Endothelial cell of umbilical vein (primary cell): ENCODE measurements at regions not wholly inside any gene's neighbourhood (a gene's known extent, or its start where the extent isn't known, plus 50 kb on each side); places are given as distances from the start of the nearest gene placed in this dataset.

ENCODE experiments used
- BruUV-seq: library from RNA; stranded (reverse); fragments of 400-500 nt; replicated peaks from 2 replicates; lab custom pipeline; 2021; lab: Mats Ljungman, UMichigan
- CTCF ChIA-PET: fragments of 300-600, 350-600 bp; sonication (Branson Sonifier 250); formaldehyde crosslinking; loops from one replicate; lab custom pipeline; 2021; ENCODE audit warnings: antibody characterized with exemption, inconsistent platforms; lab: Charles Lee
- POLR2A ChIA-PET: fragments of 300-600, 350-600 bp; sonication (Branson Sonifier 250); formaldehyde crosslinking; loops from one replicate; lab custom pipeline; 2021; ENCODE audit warnings: antibody characterized with exemption, inconsistent platforms; lab: Charles Lee
- DNase-seq: peaks from one replicate; pipeline ENCODE4 v3.0.0-alpha.2; 2011; ENCODE audit warnings: low read depth, low spot score
- FAIRE-seq: peaks from 2 replicates; lab custom pipeline; 2011; peaks lifted over from hg19 to GRCh38; lab: Jason Lieb, UNC
- H2AFZ ChIP-seq: 2 replicates; pipeline ENCODE4 v1.6.0; 2012; ENCODE audit warnings: low read depth, low read length, control low read depth, inconsistent platforms
- H3K27ac ChIP-seq: 2 replicates; pipeline ENCODE4 v1.5.1; 2011; ENCODE audit warnings: low read depth, mild to moderate bottlenecking, control low read depth, low read length, moderate library complexity; ENCODE audit not compliant: insufficient read depth
- H3K27me3 ChIP-seq, 2 experiments: 2 replicates each; pipeline versions ENCODE4 v1.6.0 to v1.6.1; 2011; ENCODE audit warnings: low read length in 2 of 2, mixed read lengths in 1 of 2; ENCODE audit not compliant: control insufficient read depth in 2 of 2, insufficient read depth in 2 of 2
- H3K36me3 ChIP-seq, 2 experiments: 2 replicates in 1 of 2; 3 replicates in 1 of 2; pipeline ENCODE4 v1.5.1; 2011; ENCODE audit warnings: low read length in 2 of 2, mild to moderate bottlenecking in 1 of 2, moderate library complexity in 1 of 2; ENCODE audit not compliant: control insufficient read depth in 2 of 2, insufficient read depth in 2 of 2; ENCODE audit errors: extremely low read depth in 1 of 2
- H3K4me1 ChIP-seq: 3 replicates; pipeline ENCODE4 v1.5.1; 2011; ENCODE audit warnings: mild to moderate bottlenecking, low read length; ENCODE audit not compliant: control insufficient read depth, insufficient read depth; ENCODE audit errors: extremely low read depth
- H3K4me2 ChIP-seq: 2 replicates; pipeline ENCODE4 v1.6.1; 2011; ENCODE audit warnings: low read length, control low read depth, mixed read lengths; ENCODE audit not compliant: insufficient read depth
- H3K4me3 ChIP-seq, 3 experiments: fragments of 200-600 bp in 1 of 3; sonication (generic), shearing (Covaris generic) in 1 of 3; replicated peaks in 1 of 3; 2 replicates each; pipeline ENCODE4 v1.5.1; 2011 to 2016; ENCODE audit warnings: control low read depth in 3 of 3, low read length in 3 of 3, mild to moderate bottlenecking in 2 of 3, inconsistent platforms in 1 of 3, low read depth in 1 of 3, moderate library complexity in 1 of 3; ENCODE audit not compliant: insufficient read depth in 1 of 3
- H3K79me2 ChIP-seq: 2 replicates; pipeline ENCODE4 v1.6.0; 2012; ENCODE audit warnings: low read length, inconsistent platforms; ENCODE audit not compliant: control insufficient read depth, insufficient read depth
- H3K9ac ChIP-seq: replicated peaks from 2 replicates; pipeline ENCODE3; 2011; ENCODE audit warnings: low read length, control low read depth; ENCODE audit not compliant: insufficient read depth; ENCODE audit errors: extremely low read depth
- H3K9me1 ChIP-seq: replicated peaks from 3 replicates; pipeline ENCODE4 v1.6.0; 2011; ENCODE audit warnings: mild to moderate bottlenecking, low read length; ENCODE audit not compliant: control insufficient read depth, insufficient read depth; ENCODE audit errors: extremely low read depth
- H3K9me3 ChIP-seq: replicated peaks from 2 replicates; pipeline ENCODE4 v1.5.1; 2012; ENCODE audit warnings: low read length, inconsistent platforms; ENCODE audit not compliant: control insufficient read depth, insufficient read depth
- H4K20me1 ChIP-seq: replicated peaks from 2 replicates; pipeline ENCODE3; 2011; ENCODE audit warnings: mild to moderate bottlenecking, low read length; ENCODE audit not compliant: control insufficient read depth, insufficient read depth; ENCODE audit errors: extremely low read depth
- EZH2 ChIP-seq: IDR thresholded peaks from 2 replicates; pipeline ENCODE4 v1.6.1; 2012; ENCODE audit warnings: borderline replicate concordance, low read depth, mild to moderate bottlenecking, moderate library complexity, low read length, inconsistent platforms; ENCODE audit not compliant: severe bottlenecking
- FOS ChIP-seq: IDR thresholded peaks from 2 replicates; pipeline ENCODE4 v1.6.1; 2011; ENCODE audit warnings: mild to moderate bottlenecking, low read length, moderate library complexity, borderline replicate concordance; ENCODE audit not compliant: insufficient read depth
- GATA2 ChIP-seq: IDR thresholded peaks from 2 replicates; pipeline ENCODE4 v1.7.0; 2011; ENCODE audit warnings: low read depth, mild to moderate bottlenecking, moderate library complexity, mixed read lengths, low read length; ENCODE audit not compliant: insufficient read length, insufficient read depth
- JUN ChIP-seq: IDR thresholded peaks from 2 replicates; pipeline ENCODE4 v1.6.1; 2011; ENCODE audit warnings: borderline replicate concordance, low read depth; ENCODE audit not compliant: insufficient read length, insufficient read depth
- MAX ChIP-seq: IDR thresholded peaks from 2 replicates; pipeline ENCODE4 v1.6.1; 2011; ENCODE audit not compliant: insufficient read depth, insufficient read length
- MYC ChIP-seq: IDR thresholded peaks from one replicate; pipeline ENCODE4 v1.6.1; 2011; ENCODE audit warnings: mild to moderate bottlenecking, low read depth, low read length
- POLR2A ChIP-seq: IDR thresholded peaks from 2 replicates; pipeline ENCODE4 v1.6.1; 2012; ENCODE audit warnings: low read depth, mild to moderate bottlenecking, control low read depth, low read length
- POLR2AphosphoS5 ChIP-seq: IDR thresholded peaks from 2 replicates; pipeline ENCODE4 v1.6.1; 2012; ENCODE audit warnings: low read depth, mild to moderate bottlenecking, control low read depth, low read length, moderate library complexity; ENCODE audit not compliant: insufficient read depth
- dilution Hi-C: fragments of 300-500 bp; cut with MboI; formaldehyde crosslinking; loops from one replicate; pipeline ENCODE4 v1.15.0; 2019; ENCODE audit warnings: low sequenced_read_pairs; ENCODE audit not compliant: extremely low pct_ligation_motif_present
- intact Hi-C: fragments of 100-400 bp; cut with micrococcal nuclease; formaldehyde crosslinking; loops from one replicate; pipeline ENCODE4 v1.10.0; 2022
- TF ChIP-seq, protein P1 (sequence below), 2 donors: IDR thresholded peaks; 1 replicate in 1 of 2; 2 replicates in 1 of 2; pipeline ENCODE4 v1.5.1; 2011; ENCODE audit warnings: low read length in 2 of 2, mild to moderate bottlenecking in 2 of 2, moderate library complexity in 2 of 2, control low read depth in 1 of 2, inconsistent platforms in 1 of 2, low read depth in 1 of 2; ENCODE audit not compliant: insufficient read depth in 1 of 2; ENCODE audit errors: extremely low read depth in 1 of 2

DNA sequence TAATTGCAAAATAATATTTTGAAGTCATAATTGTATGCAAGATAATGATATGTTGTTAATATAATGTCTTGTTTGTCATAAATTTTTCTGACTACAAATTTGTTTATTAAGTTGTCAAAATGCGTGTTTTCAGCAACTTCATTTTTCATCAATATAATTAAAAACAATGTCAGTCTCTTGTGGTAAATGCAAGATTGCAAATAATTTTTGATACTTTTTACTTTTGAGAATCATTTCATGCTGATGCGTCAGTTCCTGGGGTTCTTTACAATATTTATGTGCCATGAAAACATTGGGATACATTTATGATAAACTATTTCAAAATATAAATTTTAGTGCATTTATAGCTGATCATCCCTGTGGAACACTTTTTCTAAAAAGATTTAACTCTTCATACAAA lies 1504.8 kb downstream of the BRD1 start:
- FAIRE-seq, result no peak
- H3K9me3 ChIP-seq, result peaks cover 10% of the 10 kb centered on the region
- POLR2A ChIA-PET, result interaction anchor here (0.6 kb wide), 1 partner anchor 92 kb away, joined by 5 read pairs; no protein-coding TSS in a partner anchor

More for the DNA sequence above, 1504.8 kb downstream of the BRD1 start:
- Histone ChIP-seq H4K20me1 (no peaks in the 10 kb centered on the region), H3K36me3 (no peaks in the 10 kb centered on the region), H3K27ac (no peak overlapping the region), H3K27me3 (no peaks in the 10 kb centered on the region), H3K79me2 (no peaks in the 10 kb centered on the region), H3K4me3 (no peak overlapping the region), H3K9me1 (no peaks in the 10 kb centered on the region), H2AFZ (no peak overlapping the region), H3K9ac (no peak overlapping the region), H3K4me1 (no peaks in the 10 kb centered on the region), H3K4me2 (no peak overlapping the region)
- intact Hi-C loops, result no loop called here
- BruUV-seq, result no TSS peak
- dilution Hi-C loops, result no loop called here
- DNase-seq, result no peak
- CTCF ChIA-PET, result no interaction called here
- no peak for TF ChIP-seq POLR2AphosphoS5
- no peak for TF ChIP-seq POLR2A
- TF ChIP-seq, protein P1, sequence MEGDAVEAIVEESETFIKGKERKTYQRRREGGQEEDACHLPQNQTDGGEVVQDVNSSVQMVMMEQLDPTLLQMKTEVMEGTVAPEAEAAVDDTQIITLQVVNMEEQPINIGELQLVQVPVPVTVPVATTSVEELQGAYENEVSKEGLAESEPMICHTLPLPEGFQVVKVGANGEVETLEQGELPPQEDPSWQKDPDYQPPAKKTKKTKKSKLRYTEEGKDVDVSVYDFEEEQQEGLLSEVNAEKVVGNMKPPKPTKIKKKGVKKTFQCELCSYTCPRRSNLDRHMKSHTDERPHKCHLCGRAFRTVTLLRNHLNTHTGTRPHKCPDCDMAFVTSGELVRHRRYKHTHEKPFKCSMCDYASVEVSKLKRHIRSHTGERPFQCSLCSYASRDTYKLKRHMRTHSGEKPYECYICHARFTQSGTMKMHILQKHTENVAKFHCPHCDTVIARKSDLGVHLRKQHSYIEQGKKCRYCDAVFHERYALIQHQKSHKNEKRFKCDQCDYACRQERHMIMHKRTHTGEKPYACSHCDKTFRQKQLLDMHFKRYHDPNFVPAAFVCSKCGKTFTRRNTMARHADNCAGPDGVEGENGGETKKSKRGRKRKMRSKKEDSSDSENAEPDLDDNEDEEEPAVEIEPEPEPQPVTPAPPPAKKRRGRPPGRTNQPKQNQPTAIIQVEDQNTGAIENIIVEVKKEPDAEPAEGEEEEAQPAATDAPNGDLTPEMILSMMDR (IDR thresholded peaks at IDR 0.05; ENCODE audit: extremely low read depth in 1 of 2, insufficient read depth in 1 of 2, low read depth in 1 of 2, low read length in 2 of 2), result no peak
- no peak for TF ChIP-seq FOS
- no peak for TF ChIP-seq MAX
- TF ChIP-seq EZH2, result no peak
- TF ChIP-seq MYC, result no peak
- no peak for TF ChIP-seq GATA2
- no peak for TF ChIP-seq JUN
